ENCODE measurements at regions not wholly inside any gene's neighbourhood (a gene's known extent, or its start where the extent isn't known, plus 50 kb on each side); places are given as distances from the start of the nearest gene placed in this dataset.

Small RNA genes in the stretch of these regions (small RNA-seq; reads per million reads assigned to genes)
- gene RF00019: 0 reads per million in 7 experiments

Data from SK-N-SH (cell line).